HepG2 (cell line): ENCODE measurements at regions not wholly inside any gene's neighbourhood (a gene's known extent, or its start where the extent isn't known, plus 50 kb on each side); places are given as distances from the start of the nearest gene placed in this dataset.
A peak's percentile ranks its signal among the peaks of the same experiment; 100 is the strongest.

Source experiments
- CEBPG ChIP-seq: IDR thresholded peaks from 2 replicates; pipeline ENCODE4 v1.6.1; 2016
- CREB1 ChIP-seq, 2 experiments: fragments of 450-650 bp in 1 of 2; IDR thresholded peaks; 2 replicates each; pipeline ENCODE4 v1.6.1; 2016 to 2017; ENCODE audit warnings: control low read depth in 1 of 2, mild to moderate bottlenecking in 1 of 2, missing compliant biosample characterization in 1 of 2, missing genetic modification characterization in 1 of 2
- EP300 ChIP-seq, 3 experiments: sonication (generic) in 1 of 3; formaldehyde crosslinking in 1 of 3; IDR thresholded peaks; 2 replicates each; pipeline versions ENCODE4 v1.5.1 to v1.6.1; 2011 to 2020; ENCODE audit warnings: low read depth in 2 of 3, low read length in 2 of 3, borderline replicate concordance in 1 of 3, improper control_type of control experiment in 1 of 3, mild to moderate bottlenecking in 1 of 3, missing genetic modification reagents in 1 of 3, moderate library complexity in 1 of 3
- FOXA1 ChIP-seq, 2 experiments: fragments of 450-650 bp in 1 of 2; sonication (generic) in 1 of 2; formaldehyde crosslinking in 1 of 2; IDR thresholded peaks; 2 replicates each; pipeline versions ENCODE4 v1.4.0 to v1.6.1; 2016 to 2020; ENCODE audit warnings: missing genetic modification reagents in 1 of 2
- FOXA3 ChIP-seq: IDR thresholded peaks from 2 replicates; pipeline ENCODE4 v1.6.1; 2016; ENCODE audit warnings: missing genetic modification reagents, missing compliant biosample characterization
- FOXP1 ChIP-seq, 2 experiments: fragments of 450-650 bp in 1 of 2; IDR thresholded peaks; 2 replicates each; pipeline ENCODE4 v1.6.1; 2017 to 2018; ENCODE audit warnings: antibody characterized with exemption in 1 of 2
- GATAD2A ChIP-seq: IDR thresholded peaks from 2 replicates; pipeline ENCODE4 v1.6.1; 2016
- GLI4 ChIP-seq: sonication (generic); formaldehyde crosslinking; IDR thresholded peaks from 2 replicates; pipeline ENCODE4 v1.5.1; 2020; ENCODE audit warnings: missing genetic modification reagents, mild to moderate bottlenecking, moderate library complexity, borderline replicate concordance
- HHEX ChIP-seq: IDR thresholded peaks from 2 replicates; pipeline ENCODE4 v1.6.1; 2016; ENCODE audit warnings: control low read depth
- HMG20A ChIP-seq: IDR thresholded peaks from 2 replicates; pipeline ENCODE4 v1.6.1; 2016; ENCODE audit warnings: borderline replicate concordance
- KLF6 ChIP-seq: IDR thresholded peaks from 2 replicates; pipeline ENCODE4 v1.8.0; 2016; ENCODE audit warnings: missing biosample characterization, missing genetic modification reagents
- MIXL1 ChIP-seq: IDR thresholded peaks from 2 replicates; pipeline ENCODE4 v1.6.1; 2016
- NFIC ChIP-seq: IDR thresholded peaks from 2 replicates; pipeline ENCODE4 v1.6.1; 2012; ENCODE audit warnings: mild to moderate bottlenecking, low read length, inconsistent platforms
- ONECUT2 ChIP-seq: sonication (generic); formaldehyde crosslinking; IDR thresholded peaks from 2 replicates; pipeline ENCODE4 v1.4.0; 2020; ENCODE audit warnings: missing genetic modification reagents
- SOX6 ChIP-seq, 2 experiments: fragments of 450-650 bp in 1 of 2; sonication (generic) in 1 of 2; formaldehyde crosslinking in 1 of 2; IDR thresholded peaks; 2 replicates each; pipeline versions ENCODE4 v1.4.0 to v1.6.1; 2017 to 2020; ENCODE audit warnings: antibody characterized with exemption in 1 of 2, mild to moderate bottlenecking in 1 of 2, missing genetic modification reagents in 1 of 2
- SUZ12 ChIP-seq: fragments of 150-350 bp; IDR thresholded peaks from 2 replicates; pipeline ENCODE4 v1.6.1; 2014; ENCODE audit warnings: low read depth, low read length
- ZNF24 ChIP-seq: fragments of 450-650 bp; IDR thresholded peaks from 2 replicates; pipeline ENCODE4 v1.6.1; 2017; ENCODE audit warnings: antibody characterized with exemption, mild to moderate bottlenecking
- ZNF652 ChIP-seq: IDR thresholded peaks from 2 replicates; pipeline ENCODE4 v1.6.1; 2016; ENCODE audit warnings: low read depth, borderline replicate concordance
- ZNF670 ChIP-seq: sonication (generic); formaldehyde crosslinking; IDR thresholded peaks from 2 replicates; pipeline ENCODE4 v1.8.0; 2022; ENCODE audit warnings: mild to moderate bottlenecking, missing genetic modification reagents, borderline replicate concordance
- ZNF724P ChIP-seq: sonication (generic); formaldehyde crosslinking; IDR thresholded peaks from 2 replicates; pipeline ENCODE4 v1.8.0; 2022; ENCODE audit warnings: missing genetic modification reagents, borderline replicate concordance
- TF ChIP-seq, protein P1 (sequence below): IDR thresholded peaks from 2 replicates; pipeline ENCODE4 v1.4.0; 2020; ENCODE audit warnings: mild to moderate bottlenecking, missing genetic modification reagents
- TF ChIP-seq, protein P2 (sequence below): sonication (generic); formaldehyde crosslinking; conservative IDR thresholded peaks from 2 replicates; pipeline ENCODE4 v1.4.0; 2020; ENCODE audit warnings: mild to moderate bottlenecking, missing genetic modification reagents, moderate library complexity
- TF ChIP-seq, protein P3 (sequence below): sonication (generic); formaldehyde crosslinking; IDR thresholded peaks from 2 replicates; pipeline ENCODE4 v1.8.0; 2022; ENCODE audit warnings: mild to moderate bottlenecking, missing genetic modification reagents; ENCODE audit not compliant: insufficient replicate concordance

- TF ChIP-seq HMG20A (CRISPR knock-in tag) = 0 out of 2 replicates have a peak, but pooled peaks have one; percentile 28
- TF ChIP-seq, protein P1, sequence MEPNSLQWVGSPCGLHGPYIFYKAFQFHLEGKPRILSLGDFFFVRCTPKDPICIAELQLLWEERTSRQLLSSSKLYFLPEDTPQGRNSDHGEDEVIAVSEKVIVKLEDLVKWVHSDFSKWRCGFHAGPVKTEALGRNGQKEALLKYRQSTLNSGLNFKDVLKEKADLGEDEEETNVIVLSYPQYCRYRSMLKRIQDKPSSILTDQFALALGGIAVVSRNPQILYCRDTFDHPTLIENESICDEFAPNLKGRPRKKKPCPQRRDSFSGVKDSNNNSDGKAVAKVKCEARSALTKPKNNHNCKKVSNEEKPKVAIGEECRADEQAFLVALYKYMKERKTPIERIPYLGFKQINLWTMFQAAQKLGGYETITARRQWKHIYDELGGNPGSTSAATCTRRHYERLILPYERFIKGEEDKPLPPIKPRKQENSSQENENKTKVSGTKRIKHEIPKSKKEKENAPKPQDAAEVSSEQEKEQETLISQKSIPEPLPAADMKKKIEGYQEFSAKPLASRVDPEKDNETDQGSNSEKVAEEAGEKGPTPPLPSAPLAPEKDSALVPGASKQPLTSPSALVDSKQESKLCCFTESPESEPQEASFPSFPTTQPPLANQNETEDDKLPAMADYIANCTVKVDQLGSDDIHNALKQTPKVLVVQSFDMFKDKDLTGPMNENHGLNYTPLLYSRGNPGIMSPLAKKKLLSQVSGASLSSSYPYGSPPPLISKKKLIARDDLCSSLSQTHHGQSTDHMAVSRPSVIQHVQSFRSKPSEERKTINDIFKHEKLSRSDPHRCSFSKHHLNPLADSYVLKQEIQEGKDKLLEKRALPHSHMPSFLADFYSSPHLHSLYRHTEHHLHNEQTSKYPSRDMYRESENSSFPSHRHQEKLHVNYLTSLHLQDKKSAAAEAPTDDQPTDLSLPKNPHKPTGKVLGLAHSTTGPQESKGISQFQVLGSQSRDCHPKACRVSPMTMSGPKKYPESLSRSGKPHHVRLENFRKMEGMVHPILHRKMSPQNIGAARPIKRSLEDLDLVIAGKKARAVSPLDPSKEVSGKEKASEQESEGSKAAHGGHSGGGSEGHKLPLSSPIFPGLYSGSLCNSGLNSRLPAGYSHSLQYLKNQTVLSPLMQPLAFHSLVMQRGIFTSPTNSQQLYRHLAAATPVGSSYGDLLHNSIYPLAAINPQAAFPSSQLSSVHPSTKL (CRISPR knock-in tag) = peak; percentile 56
- 0 out of 2 replicates have a peak, but pooled peaks have one; percentile 26 for TF ChIP-seq NFIC
- no peak for TF ChIP-seq ZNF670
- no peak for TF ChIP-seq FOXP1 (IDR thresholded peaks at IDR 0.05)
- TF ChIP-seq FOXP1 (CRISPR knock-in tag; IDR thresholded peaks at IDR 0.05) = peak; percentile 60
- TF ChIP-seq ZNF724P = no peak
- TF ChIP-seq FOXA3 = peak; percentile 82
- 0 out of 2 replicates have a peak, but pooled peaks have one; percentile 20 for TF ChIP-seq KLF6 (CRISPR knock-in tag)
- no peak for TF ChIP-seq SOX6 (IDR thresholded peaks at IDR 0.05)
- peak; percentile 86 for TF ChIP-seq SOX6 (CRISPR knock-in tag; IDR thresholded peaks at IDR 0.05)
- TF ChIP-seq ZNF652 (CRISPR knock-in tag) = no peak
- TF ChIP-seq GATAD2A (CRISPR knock-in tag) = peak; percentile 85
- 0 out of 2 replicates have a peak, but pooled peaks have one; percentile 34 for TF ChIP-seq MIXL1 (CRISPR knock-in tag)
- TF ChIP-seq EP300 (IDR thresholded peaks at IDR 0.05; ENCODE audit: low read depth in 2 of 2, low read length in 2 of 2) = peak in 1 of 2 experiments; percentile 33; a peak in 1 of 4 replicates
- TF ChIP-seq EP300 (CRISPR knock-in tag; IDR thresholded peaks at IDR 0.05; ENCODE audit: borderline replicate concordance) = no peak
- TF ChIP-seq HHEX (CRISPR knock-in tag) = peak; percentile 55; the same call in 1 of the 2 replicates
- no peak for TF ChIP-seq SUZ12
- peak; percentile 72 for TF ChIP-seq CEBPG (CRISPR knock-in tag)
- TF ChIP-seq GLI4 (CRISPR knock-in tag) = no peak
- TF ChIP-seq FOXA1 (IDR thresholded peaks at IDR 0.05) = no peak
- peak; percentile 46; the same call in 1 of the 2 replicates for TF ChIP-seq FOXA1 (CRISPR knock-in tag; IDR thresholded peaks at IDR 0.05)
- TF ChIP-seq, protein P2, sequence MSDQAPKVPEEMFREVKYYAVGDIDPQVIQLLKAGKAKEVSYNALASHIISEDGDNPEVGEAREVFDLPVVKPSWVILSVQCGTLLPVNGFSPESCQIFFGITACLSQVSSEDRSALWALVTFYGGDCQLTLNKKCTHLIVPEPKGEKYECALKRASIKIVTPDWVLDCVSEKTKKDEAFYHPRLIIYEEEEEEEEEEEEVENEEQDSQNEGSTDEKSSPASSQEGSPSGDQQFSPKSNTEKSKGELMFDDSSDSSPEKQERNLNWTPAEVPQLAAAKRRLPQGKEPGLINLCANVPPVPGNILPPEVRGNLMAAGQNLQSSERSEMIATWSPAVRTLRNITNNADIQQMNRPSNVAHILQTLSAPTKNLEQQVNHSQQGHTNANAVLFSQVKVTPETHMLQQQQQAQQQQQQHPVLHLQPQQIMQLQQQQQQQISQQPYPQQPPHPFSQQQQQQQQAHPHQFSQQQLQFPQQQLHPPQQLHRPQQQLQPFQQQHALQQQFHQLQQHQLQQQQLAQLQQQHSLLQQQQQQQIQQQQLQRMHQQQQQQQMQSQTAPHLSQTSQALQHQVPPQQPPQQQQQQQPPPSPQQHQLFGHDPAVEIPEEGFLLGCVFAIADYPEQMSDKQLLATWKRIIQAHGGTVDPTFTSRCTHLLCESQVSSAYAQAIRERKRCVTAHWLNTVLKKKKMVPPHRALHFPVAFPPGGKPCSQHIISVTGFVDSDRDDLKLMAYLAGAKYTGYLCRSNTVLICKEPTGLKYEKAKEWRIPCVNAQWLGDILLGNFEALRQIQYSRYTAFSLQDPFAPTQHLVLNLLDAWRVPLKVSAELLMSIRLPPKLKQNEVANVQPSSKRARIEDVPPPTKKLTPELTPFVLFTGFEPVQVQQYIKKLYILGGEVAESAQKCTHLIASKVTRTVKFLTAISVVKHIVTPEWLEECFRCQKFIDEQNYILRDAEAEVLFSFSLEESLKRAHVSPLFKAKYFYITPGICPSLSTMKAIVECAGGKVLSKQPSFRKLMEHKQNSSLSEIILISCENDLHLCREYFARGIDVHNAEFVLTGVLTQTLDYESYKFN (CRISPR knock-in tag) = 0 out of 2 replicates have a peak, but pooled peaks have one; percentile 22
- no peak for TF ChIP-seq CREB1 (IDR thresholded peaks at IDR 0.05)
- peak; percentile 53 for TF ChIP-seq CREB1 (CRISPR knock-in tag; IDR thresholded peaks at IDR 0.05)
- TF ChIP-seq, protein P3, sequence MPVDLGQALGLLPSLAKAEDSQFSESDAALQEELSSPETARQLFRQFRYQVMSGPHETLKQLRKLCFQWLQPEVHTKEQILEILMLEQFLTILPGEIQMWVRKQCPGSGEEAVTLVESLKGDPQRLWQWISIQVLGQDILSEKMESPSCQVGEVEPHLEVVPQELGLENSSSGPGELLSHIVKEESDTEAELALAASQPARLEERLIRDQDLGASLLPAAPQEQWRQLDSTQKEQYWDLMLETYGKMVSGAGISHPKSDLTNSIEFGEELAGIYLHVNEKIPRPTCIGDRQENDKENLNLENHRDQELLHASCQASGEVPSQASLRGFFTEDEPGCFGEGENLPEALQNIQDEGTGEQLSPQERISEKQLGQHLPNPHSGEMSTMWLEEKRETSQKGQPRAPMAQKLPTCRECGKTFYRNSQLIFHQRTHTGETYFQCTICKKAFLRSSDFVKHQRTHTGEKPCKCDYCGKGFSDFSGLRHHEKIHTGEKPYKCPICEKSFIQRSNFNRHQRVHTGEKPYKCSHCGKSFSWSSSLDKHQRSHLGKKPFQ (CRISPR knock-in tag) = no peak
- TF ChIP-seq ONECUT2 (CRISPR knock-in tag) = peak; percentile 80
- TF ChIP-seq ZNF24 = peak; percentile 77; the same call in 1 of the 2 replicates
Observed at GRCh38 chr4:25559508-25559907, 96.1 kb upstream of the SLC34A2 start (continued).
